Activated naive CD4-positive, alpha-beta T cell treated with anti-CD3 and anti-CD28 coated beads, Interleukin-2, amount 10 ng/mL, durations not matched to agents 7 days and 5 days (primary cell): ENCODE measurements at regions not wholly inside any gene's neighbourhood (a gene's known extent, or its start where the extent isn't known, plus 50 kb on each side); places are given as distances from the start of the nearest gene placed in this dataset.

ENCODE experiments used
- CTCF ChIA-PET: fragments of 350-600 bp; sonication (Branson Sonifier 250); formaldehyde crosslinking; loops from one replicate; lab custom pipeline; 2021; ENCODE audit warnings: antibody characterized with exemption; lab: Charles Lee
- DNase-seq: peaks from one replicate; pipeline ENCODE4 v3.0.0-alpha.2; 2020
- H3K27ac Mint-ChIP-seq: one replicate; pipeline ENCODE4 v1.8.0; 2021; ENCODE audit warnings: mild to moderate bottlenecking, moderate library complexity, mixed read lengths
- H3K27me3 Mint-ChIP-seq: one replicate; pipeline ENCODE4 v1.8.0; 2021; ENCODE audit warnings: mild to moderate bottlenecking, mixed read lengths
- H3K36me3 Mint-ChIP-seq: one replicate; pipeline ENCODE4 v1.8.0; 2021; ENCODE audit warnings: mixed read lengths
- H3K4me1 Mint-ChIP-seq: one replicate; pipeline ENCODE4 v1.8.0; 2021; ENCODE audit warnings: mixed read lengths
- H3K4me3 Mint-ChIP-seq: one replicate; pipeline ENCODE4 v1.8.0; 2021; ENCODE audit warnings: mild to moderate bottlenecking, moderate library complexity, mixed read lengths
- H3K9me3 Mint-ChIP-seq: one replicate; pipeline ENCODE4 v1.8.0; 2021; ENCODE audit warnings: mixed read lengths

DNA sequence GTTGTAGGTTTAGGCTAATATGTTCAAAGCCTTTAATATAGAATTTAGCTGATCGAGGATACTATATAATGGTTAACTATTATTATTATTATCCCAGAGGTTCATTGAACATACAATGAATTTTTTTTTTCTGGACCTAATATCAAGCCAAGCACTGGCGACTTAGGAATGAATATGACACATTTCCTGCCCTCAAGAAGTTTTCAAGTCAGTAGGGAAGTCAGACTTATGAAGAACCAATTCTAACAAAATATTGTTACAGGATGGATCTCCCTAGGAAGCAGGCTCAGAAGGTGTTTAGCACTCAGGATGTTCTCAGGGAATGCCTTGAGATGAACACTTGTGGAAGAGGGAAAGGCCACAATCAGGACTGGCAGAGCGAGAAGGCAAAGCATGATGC, 211.8 kb upstream of the FGGY start:
- Mint-ChIP-seq H3K9me3 (peaks cover 2% of the 10 kb centered on the region), H3K36me3 (no peaks in the 10 kb centered on the region), H3K27me3 (peaks cover 11% of the 10 kb centered on the region), H3K27ac (no peak overlapping the region), H3K4me3 (no peak overlapping the region), H3K4me1 (peaks cover 8% of the 10 kb centered on the region)
- no peak for DNase-seq
- CTCF ChIA-PET = no interaction called here

DNA sequence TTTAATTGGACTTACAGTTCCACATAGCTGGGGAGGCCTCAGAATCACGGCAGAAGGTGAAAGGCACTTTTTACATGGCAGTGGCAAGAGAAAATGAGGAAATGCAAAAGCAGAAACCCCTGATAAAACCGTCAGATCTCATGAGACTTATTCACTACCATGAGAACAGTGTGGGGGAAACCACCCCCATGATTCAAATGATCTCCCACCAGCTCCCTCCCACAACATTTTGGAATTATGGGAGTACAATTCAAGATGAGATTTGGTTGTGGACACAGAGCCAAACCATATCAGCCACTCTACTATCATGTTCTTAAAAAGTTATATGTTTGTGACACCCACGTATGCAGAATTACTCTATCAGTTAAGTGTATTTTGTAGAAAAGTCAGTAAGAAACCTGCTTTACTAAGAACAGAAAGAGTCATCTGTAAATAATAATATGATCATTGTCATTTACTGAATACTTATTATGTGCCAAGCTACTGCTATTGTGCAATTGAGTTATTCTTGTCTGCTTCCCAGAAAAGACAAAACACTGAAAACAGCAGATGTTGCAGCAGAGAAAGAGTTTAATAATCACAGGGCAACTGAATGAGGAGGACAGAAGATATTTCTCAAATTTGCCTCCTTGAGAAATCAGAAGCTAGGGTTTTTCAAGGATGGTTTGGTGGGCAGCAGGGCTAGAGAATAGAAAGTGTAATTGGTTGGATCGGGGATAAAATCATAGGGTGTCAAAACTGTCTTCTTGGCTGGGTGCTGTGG, 207.7 kb upstream of the FGGY start:
- no peak overlapping the region for H3K27ac Mint-ChIP-seq
- CTCF ChIA-PET = no interaction called here
- no peaks in the 10 kb centered on the region for H3K36me3 Mint-ChIP-seq
- peaks cover 2% of the 10 kb centered on the region for H3K9me3 Mint-ChIP-seq
- peaks cover 6% of the 10 kb centered on the region for H3K4me1 Mint-ChIP-seq
- no peak overlapping the region for H3K4me3 Mint-ChIP-seq
- peaks cover 12% of the 10 kb centered on the region for H3K27me3 Mint-ChIP-seq
- DNase-seq = no peak

DNA sequence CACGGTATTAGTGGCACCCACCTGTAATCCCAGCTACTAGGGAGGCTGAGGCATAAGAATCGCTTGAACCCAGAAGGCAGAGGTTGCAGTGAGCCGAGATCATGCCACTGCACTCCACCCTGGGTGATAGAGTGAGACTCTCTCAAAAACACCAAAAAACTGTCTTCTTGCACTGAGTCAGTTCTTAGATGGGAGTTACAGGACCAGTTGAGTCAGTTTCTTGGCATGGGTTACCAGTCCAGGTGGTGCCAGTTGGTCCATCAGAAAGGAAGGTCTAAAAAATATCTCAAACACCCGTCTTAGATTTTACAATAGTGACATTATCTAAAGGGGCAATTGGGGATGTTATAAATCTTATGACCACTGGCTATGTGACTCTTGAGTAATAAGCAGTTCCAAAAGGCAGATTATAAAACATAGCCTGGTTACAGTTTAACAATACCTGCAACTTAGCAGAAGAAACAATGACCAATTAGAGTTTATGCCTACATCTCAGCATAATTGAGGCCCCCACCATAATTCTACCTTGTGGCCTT, 206.9 kb upstream of the FGGY start:
- Mint-ChIP-seq H3K27me3 (peaks cover 12% of the 10 kb centered on the region), H3K27ac (no peak overlapping the region), H3K9me3 (peaks cover 2% of the 10 kb centered on the region), H3K4me1 (no peaks in the 10 kb centered on the region), H3K4me3 (no peak overlapping the region), H3K36me3 (no peaks in the 10 kb centered on the region)
- DNase-seq = no peak
- CTCF ChIA-PET = no interaction called here

DNA sequence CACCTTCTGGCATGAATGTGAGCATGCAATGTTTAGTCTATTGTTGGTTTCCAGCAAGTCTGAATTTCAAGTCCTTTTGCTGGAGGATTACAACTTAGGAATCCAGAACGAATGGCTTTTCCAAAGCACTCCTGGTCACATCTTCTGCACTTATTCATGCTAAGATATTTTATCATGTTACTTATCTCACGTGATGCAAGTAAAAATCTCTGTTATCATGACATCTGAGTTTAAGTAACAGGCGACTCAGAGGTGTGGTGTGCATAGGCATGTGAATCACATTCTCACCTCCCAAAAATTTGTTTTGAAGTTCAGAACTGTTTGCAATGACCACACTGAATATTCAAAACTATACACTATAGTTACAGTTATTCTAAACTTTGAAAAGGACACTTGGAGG, 204.8 kb upstream of the FGGY start:
- Mint-ChIP-seq H3K4me3 (no peak overlapping the region), H3K9me3 (peaks cover 2% of the 10 kb centered on the region), H3K27me3 (peaks cover 15% of the 10 kb centered on the region), H3K4me1 (no peaks in the 10 kb centered on the region), H3K36me3 (no peaks in the 10 kb centered on the region), H3K27ac (no peak overlapping the region)
- CTCF ChIA-PET = no interaction called here
- no peak for DNase-seq

DNA sequence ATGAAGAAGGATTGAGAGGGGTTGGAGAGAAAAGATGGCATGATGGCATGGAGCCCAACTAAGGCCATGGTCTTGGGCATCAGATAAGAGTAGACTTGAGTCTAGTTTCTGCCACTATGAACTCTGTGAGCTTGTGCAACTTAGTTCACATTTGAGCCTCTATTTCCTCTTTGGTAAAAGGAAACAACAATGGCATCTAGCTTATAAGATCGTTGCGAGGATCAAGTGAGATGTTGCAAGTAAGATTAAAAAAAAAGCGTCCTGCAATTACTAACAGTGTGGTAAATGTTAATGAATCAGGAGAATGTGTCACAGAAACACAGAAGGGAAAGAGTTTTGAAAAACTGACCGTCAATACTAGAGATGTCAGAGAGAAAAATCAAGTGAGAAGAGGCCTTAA, 202.9 kb upstream of the FGGY start:
- H3K4me3 Mint-ChIP-seq = no peak overlapping the region
- no peaks in the 10 kb centered on the region for H3K4me1 Mint-ChIP-seq
- H3K36me3 Mint-ChIP-seq = no peaks in the 10 kb centered on the region
- peaks cover 10% of the 10 kb centered on the region for H3K27me3 Mint-ChIP-seq
- peaks cover 2% of the 10 kb centered on the region for H3K9me3 Mint-ChIP-seq
- H3K27ac Mint-ChIP-seq = no peak overlapping the region
- CTCF ChIA-PET = no interaction called here
- no peak for DNase-seq

DNA sequence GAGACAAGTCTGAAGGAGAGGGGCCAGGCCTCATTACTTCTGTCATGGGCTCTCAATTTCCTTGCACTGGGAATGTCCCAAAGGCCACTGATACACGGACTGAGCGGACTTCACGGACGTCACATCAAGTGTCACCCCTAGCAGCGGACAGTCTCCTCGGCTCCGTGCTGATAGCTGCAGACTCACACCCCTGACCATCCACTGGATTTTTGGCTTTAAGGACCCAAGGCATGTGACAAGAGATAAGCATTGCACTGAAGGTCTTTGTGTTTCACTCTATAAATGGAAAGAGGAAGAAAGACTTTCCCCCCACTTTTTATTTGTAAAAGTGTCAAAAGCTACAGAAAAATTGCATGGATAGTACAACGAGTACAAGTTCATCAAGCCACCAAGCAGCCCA, 200.4 kb upstream of the FGGY start:
- CTCF ChIA-PET = no interaction called here

DNA sequence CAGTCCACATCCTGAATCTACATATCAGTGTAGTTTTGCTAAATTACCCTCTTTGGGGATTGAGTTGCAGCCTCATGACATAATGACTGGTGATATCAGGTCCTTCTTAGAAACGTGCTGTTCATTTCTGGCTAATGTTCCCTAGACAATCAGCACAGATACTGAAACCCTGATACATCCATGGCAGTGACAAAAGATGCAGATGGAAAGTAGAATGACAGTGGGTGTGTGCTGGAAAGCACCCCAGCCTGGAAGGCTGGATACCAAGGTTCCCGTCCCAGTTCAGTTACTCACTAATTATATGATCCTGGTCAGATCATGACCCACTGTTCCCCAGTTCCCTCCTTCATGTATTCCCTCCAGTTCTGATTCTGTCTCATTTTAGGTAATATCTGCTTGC, 198.2 kb upstream of the FGGY start:
- H3K4me3 Mint-ChIP-seq = no peak overlapping the region
- CTCF ChIA-PET = interaction anchor here (0.8 kb wide), 1 partner anchor 10 kb away, joined by 3 read pairs; no protein-coding TSS in a partner anchor
- no peaks in the 10 kb centered on the region for H3K4me1 Mint-ChIP-seq
- DNase-seq = no peak
- no peaks in the 10 kb centered on the region for H3K36me3 Mint-ChIP-seq
- H3K27me3 Mint-ChIP-seq = peaks cover 6% of the 10 kb centered on the region
- no peaks in the 10 kb centered on the region for H3K9me3 Mint-ChIP-seq
- no peak overlapping the region for H3K27ac Mint-ChIP-seq

More for the DNA sequence above, 200.4 kb upstream of the FGGY start:
- Mint-ChIP-seq H3K27ac (no peak overlapping the region), H3K36me3 (no peaks in the 10 kb centered on the region), H3K4me3 (no peak overlapping the region), H3K9me3 (no peaks in the 10 kb centered on the region), H3K27me3 (peaks cover 6% of the 10 kb centered on the region), H3K4me1 (no peaks in the 10 kb centered on the region)
- DNase-seq = no peak

DNA sequence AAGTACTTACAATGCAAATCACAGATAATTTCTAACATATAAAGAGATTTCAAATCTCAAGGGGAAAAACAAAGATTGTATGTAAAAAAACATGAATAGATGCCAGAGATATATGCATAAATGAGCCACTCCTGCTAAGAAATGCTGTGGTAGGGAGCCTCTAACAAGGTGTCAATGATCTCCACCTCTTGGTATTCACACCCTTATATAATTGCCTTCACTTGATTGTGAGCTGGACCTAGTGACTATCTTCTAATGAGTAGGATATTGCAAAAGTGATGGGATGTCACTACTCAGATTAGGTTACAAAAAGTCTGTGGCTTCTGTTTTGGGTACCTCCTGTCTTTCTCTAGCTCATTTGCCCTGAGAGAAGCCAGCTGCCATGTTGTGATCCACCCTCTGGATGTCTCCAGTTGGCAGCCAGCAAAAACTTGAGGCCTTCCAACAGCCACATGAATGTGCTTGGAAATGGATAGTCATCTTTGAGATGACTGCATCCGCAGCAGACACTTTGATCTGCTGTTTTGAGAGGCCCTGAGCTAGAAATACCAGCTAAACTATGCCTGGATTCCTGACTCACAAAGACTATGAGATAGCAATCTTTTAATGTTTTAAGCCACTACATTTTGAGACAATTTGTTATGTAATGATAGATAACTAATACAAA, 196.1 kb upstream of the FGGY start:
- CTCF ChIA-PET = no interaction called here
- no peak overlapping the region for H3K27ac Mint-ChIP-seq
- no peaks in the 10 kb centered on the region for H3K9me3 Mint-ChIP-seq
- no peak overlapping the region for H3K4me3 Mint-ChIP-seq
- no peaks in the 10 kb centered on the region for H3K4me1 Mint-ChIP-seq
- H3K27me3 Mint-ChIP-seq = peaks cover 13% of the 10 kb centered on the region
- no peaks in the 10 kb centered on the region for H3K36me3 Mint-ChIP-seq
- DNase-seq = no peak

DNA sequence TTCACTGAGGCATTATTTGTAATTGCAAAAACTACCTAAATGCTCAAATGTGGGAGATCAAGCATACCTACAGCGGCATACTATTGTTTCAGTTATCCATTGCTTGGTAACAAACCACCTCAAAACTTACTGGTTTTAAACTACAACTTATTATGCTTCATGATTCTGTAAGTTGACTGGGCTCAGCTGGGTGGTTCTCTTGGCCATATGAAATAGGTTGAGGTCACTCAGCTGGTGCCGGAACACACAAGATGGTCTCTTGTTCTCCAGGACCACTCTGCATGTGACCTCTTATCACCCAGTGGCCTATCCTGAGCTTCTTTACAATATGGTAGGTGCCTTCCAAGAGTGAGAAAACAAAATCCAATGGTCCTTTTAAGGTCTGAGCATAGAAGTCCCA, 195.4 kb upstream of the FGGY start:
- Mint-ChIP-seq H3K36me3 (no peaks in the 10 kb centered on the region), H3K27me3 (peaks cover 8% of the 10 kb centered on the region), H3K4me3 (no peak overlapping the region), H3K27ac (no peak overlapping the region), H3K4me1 (no peaks in the 10 kb centered on the region), H3K9me3 (no peaks in the 10 kb centered on the region)
- DNase-seq = no peak
- CTCF ChIA-PET = no interaction called here

DNA sequence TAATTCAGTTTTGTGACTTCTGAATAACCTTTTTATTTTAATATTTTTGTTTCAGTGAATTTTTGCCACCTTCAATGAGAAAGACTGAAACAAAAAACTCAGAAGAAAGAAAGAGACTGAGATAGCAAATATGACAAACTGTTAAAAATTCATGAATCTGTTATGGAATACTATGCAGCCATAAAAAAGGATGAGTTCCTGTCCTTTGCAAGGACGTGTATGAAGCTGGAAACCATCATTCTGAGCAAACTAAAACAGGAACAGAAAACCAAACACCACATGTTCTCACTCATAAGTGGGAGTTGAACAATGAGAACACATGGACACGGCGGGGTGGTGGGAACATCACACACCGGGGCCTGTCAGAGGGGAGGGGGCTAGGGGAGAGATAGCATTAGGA, 193.4 kb upstream of the FGGY start:
- no peak overlapping the region for H3K27ac Mint-ChIP-seq
- no peak overlapping the region for H3K4me3 Mint-ChIP-seq
- CTCF ChIA-PET = no interaction called here
- H3K4me1 Mint-ChIP-seq = no peaks in the 10 kb centered on the region
- H3K36me3 Mint-ChIP-seq = no peaks in the 10 kb centered on the region
- DNase-seq = no peak
- peaks cover 6% of the 10 kb centered on the region for H3K27me3 Mint-ChIP-seq
- no peaks in the 10 kb centered on the region for H3K9me3 Mint-ChIP-seq

DNA sequence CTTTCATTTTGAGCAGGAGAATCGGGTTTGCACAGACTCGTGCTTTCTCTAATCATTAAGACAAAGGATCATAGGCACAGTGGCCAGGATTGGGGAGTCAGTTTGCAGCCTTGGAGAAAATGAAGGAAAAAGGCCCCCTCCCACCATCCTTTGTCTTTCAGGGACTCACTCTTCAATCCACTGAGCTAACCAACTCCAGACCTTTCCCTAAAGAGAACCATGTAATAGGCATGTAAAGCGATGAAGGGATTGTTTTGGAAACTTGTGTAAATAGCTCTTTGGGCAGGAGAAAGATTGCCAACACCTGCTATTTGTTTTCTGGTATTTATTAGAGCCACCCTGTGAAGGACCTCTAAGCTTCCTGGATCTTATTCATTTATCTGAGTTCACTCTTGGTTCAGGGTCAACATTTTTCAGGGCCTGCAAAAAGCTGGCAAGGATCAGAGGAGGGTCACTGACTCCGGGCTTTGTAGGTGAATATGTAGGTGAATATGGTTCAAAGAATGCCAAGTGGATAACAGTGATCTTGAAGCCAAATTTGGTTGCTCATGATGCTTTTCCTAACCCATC, 192.6 kb upstream of the FGGY start:
- DNase-seq = no peak
- Mint-ChIP-seq H3K9me3 (no peaks in the 10 kb centered on the region), H3K36me3 (no peaks in the 10 kb centered on the region), H3K27ac (no peak overlapping the region), H3K4me1 (no peaks in the 10 kb centered on the region), H3K27me3 (peaks cover 6% of the 10 kb centered on the region), H3K4me3 (no peak overlapping the region)
- CTCF ChIA-PET = no interaction called here

DNA sequence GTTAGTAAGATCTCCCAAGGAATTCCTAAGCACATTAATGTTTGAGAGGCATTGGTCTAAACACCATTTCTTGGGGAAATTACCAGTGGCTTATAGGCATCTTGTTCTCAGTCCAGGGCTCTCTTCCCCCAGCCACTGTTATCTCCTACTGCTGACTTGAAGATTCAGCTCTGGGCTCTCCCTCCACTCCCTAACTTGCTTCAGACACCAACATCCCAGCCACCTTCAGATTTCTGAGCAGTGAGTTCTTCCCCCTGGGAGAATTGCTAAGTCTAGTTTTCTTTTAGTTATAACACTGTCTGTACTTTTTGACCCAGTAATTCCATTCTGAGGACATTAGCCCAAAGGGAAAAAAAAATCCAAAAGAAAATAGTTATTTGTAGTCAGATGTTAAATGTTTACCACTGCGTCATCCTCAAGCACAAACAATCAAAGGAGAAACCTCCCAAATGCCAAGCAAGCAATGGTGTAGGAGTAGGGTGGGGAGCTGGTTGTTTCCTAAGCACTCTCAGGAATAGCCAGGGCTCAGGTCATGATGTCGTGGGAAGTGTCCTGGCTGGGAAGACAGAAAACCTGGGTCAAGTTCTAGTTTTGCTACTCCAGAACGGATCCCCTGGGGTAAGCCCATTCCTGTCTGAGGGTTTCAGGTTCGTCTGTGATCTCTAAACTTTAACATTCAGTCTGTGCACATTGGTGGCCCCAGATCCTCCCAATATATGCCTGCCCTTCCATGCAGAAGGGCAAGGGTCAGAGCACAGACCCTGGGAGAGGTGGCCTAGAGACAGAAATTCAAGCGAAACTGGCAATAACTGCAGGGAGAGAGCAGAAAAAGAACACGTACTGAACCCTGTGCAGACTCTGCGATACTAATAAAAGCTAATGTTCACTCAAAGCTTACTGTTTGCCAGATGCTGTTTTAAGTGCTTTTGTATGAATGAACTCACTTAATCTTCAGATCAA, 191.1 kb upstream of the FGGY start:
- H3K9me3 Mint-ChIP-seq = no peaks in the 10 kb centered on the region
- no peak overlapping the region for H3K4me3 Mint-ChIP-seq
- CTCF ChIA-PET = no interaction called here
- no peaks in the 10 kb centered on the region for H3K36me3 Mint-ChIP-seq
- no peaks in the 10 kb centered on the region for H3K4me1 Mint-ChIP-seq
- H3K27ac Mint-ChIP-seq = peak overlapping the region; percentile 16
- no peak for DNase-seq
- peaks cover 6% of the 10 kb centered on the region for H3K27me3 Mint-ChIP-seq

DNA sequence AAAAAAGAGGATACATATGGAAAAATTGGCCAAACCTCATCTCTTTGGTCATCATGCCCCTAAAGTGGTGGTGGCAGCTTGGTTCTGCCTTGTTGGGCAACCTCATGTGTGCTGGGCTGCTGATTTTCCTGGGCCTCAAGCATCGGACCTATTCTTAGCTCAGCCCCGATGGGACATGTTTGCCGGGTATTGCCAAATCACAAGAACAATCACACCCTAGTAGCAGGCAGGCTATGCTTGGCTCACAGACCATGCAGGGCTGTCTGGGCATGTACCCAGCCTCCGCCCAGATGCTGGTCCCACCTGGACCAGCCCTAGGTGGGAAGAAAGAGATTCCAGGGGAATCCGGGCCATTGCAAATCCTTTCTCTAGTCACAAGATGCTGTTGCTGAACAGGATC, 189.4 kb upstream of the FGGY start:
- Mint-ChIP-seq H3K4me3 (no peak overlapping the region), H3K4me1 (no peaks in the 10 kb centered on the region), H3K36me3 (no peaks in the 10 kb centered on the region), H3K27ac (no peak overlapping the region), H3K27me3 (peaks cover 6% of the 10 kb centered on the region), H3K9me3 (no peaks in the 10 kb centered on the region)
- CTCF ChIA-PET = no interaction called here
- DNase-seq = no peak

DNA sequence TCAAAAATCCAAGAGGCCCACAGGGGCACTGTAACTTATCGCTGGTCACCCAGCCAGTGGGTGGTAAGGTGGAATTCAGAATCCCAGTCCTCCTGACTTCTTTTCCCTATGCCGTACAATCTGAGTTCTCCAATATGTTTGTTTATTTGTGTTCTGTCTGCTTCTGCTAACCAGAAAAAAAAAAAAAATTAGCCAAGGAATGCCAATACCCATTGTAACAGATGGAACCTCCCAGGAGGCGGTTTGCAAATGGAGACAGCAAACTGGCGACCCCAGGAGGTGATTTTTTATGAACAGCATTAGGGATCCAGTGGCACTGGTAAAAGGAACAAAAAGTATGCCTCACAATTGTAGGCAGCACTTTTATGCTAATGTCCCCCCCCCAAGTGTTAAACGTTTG, 189.0 kb upstream of the FGGY start:
- CTCF ChIA-PET = interaction anchor here (0.7 to 0.8 kb wide), 2 partner anchors 9 to 67 kb away, joined by 3 read pairs; no protein-coding TSS in a partner anchor
- Mint-ChIP-seq H3K36me3 (no peaks in the 10 kb centered on the region), H3K27me3 (peaks cover 6% of the 10 kb centered on the region), H3K4me3 (no peak overlapping the region), H3K27ac (no peak overlapping the region), H3K4me1 (no peaks in the 10 kb centered on the region), H3K9me3 (no peaks in the 10 kb centered on the region)
- no peak for DNase-seq
